ENCODE measurements at regions not wholly inside any gene's neighbourhood (a gene's known extent, or its start where the extent isn't known, plus 50 kb on each side); places are given as distances from the start of the nearest gene placed in this dataset.

DNA sequence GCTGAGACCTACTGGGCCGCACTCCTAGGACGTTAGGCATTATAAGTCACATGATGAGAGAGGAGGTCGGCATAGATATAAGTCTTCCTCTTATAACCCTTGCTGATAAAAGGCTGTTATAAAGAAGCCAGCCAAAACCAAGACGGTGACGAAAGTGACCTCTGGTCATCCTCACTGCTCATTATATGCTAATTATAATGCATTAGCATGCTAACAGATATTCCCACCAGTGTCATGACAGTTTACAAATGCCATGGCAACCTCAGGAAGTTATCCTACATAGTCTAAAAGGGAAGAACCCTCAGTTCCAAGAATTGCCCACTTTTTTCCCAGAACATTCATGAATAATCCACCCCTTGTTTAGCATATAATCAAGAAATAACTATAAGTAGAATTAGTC is 222.4 kb downstream of the TLE1 start:
- Mint-ChIP-seq H3K4me3 (no peak overlapping the region), H3K4me1 (no peaks in the 10 kb centered on the region), H3K36me3 (no peaks in the 10 kb centered on the region), H3K27me3 (no peaks in the 10 kb centered on the region), H3K27ac (no peak overlapping the region), H3K9me3 (peaks cover 0 to 4% (median 1%) of the 10 kb centered on the region in 5 donors)
- H3K4me3 ChIP-seq (ENCODE audit: low read length), result no peak overlapping the region
- H3K4me1 ChIP-seq (ENCODE audit: insufficient read depth, low read length), result no peaks in the 10 kb centered on the region
- H3K36me3 ChIP-seq (ENCODE audit: insufficient read depth, low read length), result no peaks in the 10 kb centered on the region
- ChIA-PET CTCF (no interaction called here), POLR2A (no interaction called here)
- DNase-seq, result no peak
- H3K27me3 ChIP-seq (ENCODE audit: insufficient read depth, low read length, poor library complexity, severe bottlenecking), result no peaks in the 10 kb centered on the region
- no peaks in the 10 kb centered on the region for H3K9me3 ChIP-seq (ENCODE audit: low read length)
- no peak overlapping the region for H3K27ac ChIP-seq (ENCODE audit: low read depth, low read length)

DNA sequence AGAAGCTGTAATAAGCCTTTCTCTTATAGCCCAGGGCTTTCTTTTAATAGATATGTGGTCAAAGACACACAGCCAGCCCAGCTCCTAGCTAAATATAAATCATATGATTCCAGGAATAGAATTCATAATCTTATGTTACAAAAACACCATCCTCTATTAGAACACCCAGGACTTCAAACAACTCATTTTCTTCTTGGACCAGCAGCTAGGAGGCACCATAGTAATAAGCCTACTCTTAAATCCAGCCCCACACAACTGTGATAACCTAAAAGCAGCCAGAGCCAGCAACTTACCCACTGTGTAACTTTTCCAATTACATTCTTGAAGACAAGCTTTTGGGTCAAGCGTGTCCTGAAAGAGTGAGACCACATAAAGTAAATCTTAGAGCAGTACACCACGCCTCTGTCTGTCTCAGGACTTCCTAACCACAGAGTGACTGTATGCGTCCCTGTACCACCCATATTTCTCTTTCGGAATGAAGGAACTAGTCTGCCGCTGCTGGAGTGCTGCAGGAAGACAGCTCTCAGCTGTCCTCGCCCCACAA is 223.8 kb downstream of the TLE1 start:
- H3K4me1 Mint-ChIP-seq, result no peaks in the 10 kb centered on the region
- H3K4me3 Mint-ChIP-seq, result no peak overlapping the region
- H3K9me3 Mint-ChIP-seq, result peaks cover 0 to 4% (median 1%) of the 10 kb centered on the region in 5 donors
- no peaks in the 10 kb centered on the region for H3K27me3 Mint-ChIP-seq
- CTCF ChIA-PET, result no interaction called here
- no peak overlapping the region for H3K27ac Mint-ChIP-seq
- no peaks in the 10 kb centered on the region for H3K9me3 ChIP-seq (ENCODE audit: low read length)
- no peaks in the 10 kb centered on the region for H3K36me3 ChIP-seq (ENCODE audit: insufficient read depth, low read length)
- DNase-seq, result no peak
- H3K36me3 Mint-ChIP-seq, result no peaks in the 10 kb centered on the region
- H3K4me1 ChIP-seq (ENCODE audit: insufficient read depth, low read length), result no peaks in the 10 kb centered on the region
- no peak overlapping the region for H3K4me3 ChIP-seq (ENCODE audit: low read length)
- H3K27me3 ChIP-seq (ENCODE audit: insufficient read depth, low read length, poor library complexity, severe bottlenecking), result no peaks in the 10 kb centered on the region
- POLR2A ChIA-PET, result no interaction called here
- H3K27ac ChIP-seq (ENCODE audit: low read depth, low read length), result no peak overlapping the region

DNA sequence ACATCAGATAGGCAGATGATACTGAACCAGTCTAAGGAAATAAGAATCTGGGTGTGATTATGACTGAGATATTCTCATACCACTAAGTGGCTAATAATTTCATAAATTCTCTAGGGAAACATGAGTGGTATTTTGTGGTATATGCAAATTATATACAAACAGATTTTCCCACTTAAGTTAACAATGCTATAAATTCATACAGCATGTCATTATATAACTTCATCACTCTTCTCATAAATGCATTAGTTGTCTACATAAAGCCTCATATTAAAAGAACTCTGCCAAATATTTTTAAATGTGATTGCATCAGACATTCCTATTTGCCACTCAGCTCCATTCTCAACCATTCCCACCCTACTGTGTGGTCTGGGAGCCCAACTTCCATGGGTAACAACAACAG is 226.5 kb downstream of the TLE1 start:
- POLR2A ChIA-PET, result no interaction called here
- H3K27me3 Mint-ChIP-seq, result no peaks in the 10 kb centered on the region

DNA sequence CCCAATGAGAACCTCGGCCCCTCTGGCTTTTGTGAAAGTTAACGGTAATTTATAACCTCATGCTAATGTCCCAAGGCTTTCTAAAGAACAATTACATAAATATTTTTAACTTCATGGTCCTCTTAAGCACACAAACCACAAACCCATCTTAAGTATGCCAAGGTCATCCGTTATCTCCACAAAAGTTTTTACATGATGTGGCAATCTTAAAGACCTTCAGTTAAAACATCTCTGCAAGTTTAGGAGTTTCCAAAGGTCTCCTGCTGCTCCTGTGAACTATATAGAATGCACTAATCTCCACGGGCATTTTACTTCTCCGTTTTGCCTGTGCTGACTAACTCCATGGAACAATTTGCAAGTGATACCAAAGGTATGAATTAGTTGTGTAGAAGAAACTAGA is 228.2 kb downstream of the TLE1 start:
- H3K27me3 ChIP-seq (ENCODE audit: insufficient read depth, low read length, poor library complexity, severe bottlenecking), result no peaks in the 10 kb centered on the region
- ChIA-PET POLR2A (no interaction called here), CTCF (no interaction called here)
- DNase-seq, result no peak
- H3K9me3 ChIP-seq (ENCODE audit: low read length), result no peaks in the 10 kb centered on the region
- no peak overlapping the region for H3K4me3 ChIP-seq (ENCODE audit: low read length)
- H3K27ac ChIP-seq (ENCODE audit: low read depth, low read length), result no peak overlapping the region
- no peaks in the 10 kb centered on the region for H3K4me1 Mint-ChIP-seq
- no peak overlapping the region for H3K4me3 Mint-ChIP-seq
- H3K36me3 ChIP-seq (ENCODE audit: insufficient read depth, low read length), result no peaks in the 10 kb centered on the region
- H3K27ac Mint-ChIP-seq, result no peak overlapping the region
- peaks cover 2 to 23% (median 4%) of the 10 kb centered on the region in 5 donors for H3K9me3 Mint-ChIP-seq
- H3K4me1 ChIP-seq (ENCODE audit: insufficient read depth, low read length), result no peaks in the 10 kb centered on the region
- H3K27me3 Mint-ChIP-seq, result no peaks in the 10 kb centered on the region
- H3K36me3 Mint-ChIP-seq, result peaks cover 0 to 2% (median 0%) of the 10 kb centered on the region in 3 donors

More for the DNA sequence above, 226.5 kb downstream of the TLE1 start:
- H3K36me3 Mint-ChIP-seq, result peaks cover 0 to 2% (median 0%) of the 10 kb centered on the region in 3 donors
- Histone ChIP-seq H3K27ac (ENCODE audit: low read depth, low read length) (no peak overlapping the region), H3K4me3 (ENCODE audit: low read length) (no peak overlapping the region), H3K4me1 (ENCODE audit: insufficient read depth, low read length) (no peaks in the 10 kb centered on the region), H3K36me3 (ENCODE audit: insufficient read depth, low read length) (no peaks in the 10 kb centered on the region), H3K9me3 (ENCODE audit: low read length) (no peaks in the 10 kb centered on the region), H3K27me3 (ENCODE audit: insufficient read depth, low read length, poor library complexity, severe bottlenecking) (no peaks in the 10 kb centered on the region)
- no peak overlapping the region for H3K27ac Mint-ChIP-seq
- CTCF ChIA-PET, result no interaction called here
- H3K4me1 Mint-ChIP-seq, result no peaks in the 10 kb centered on the region
- peaks cover 0 to 18% (median 3%) of the 10 kb centered on the region in 5 donors for H3K9me3 Mint-ChIP-seq
- DNase-seq, result no peak
- no peak overlapping the region for H3K4me3 Mint-ChIP-seq

DNA sequence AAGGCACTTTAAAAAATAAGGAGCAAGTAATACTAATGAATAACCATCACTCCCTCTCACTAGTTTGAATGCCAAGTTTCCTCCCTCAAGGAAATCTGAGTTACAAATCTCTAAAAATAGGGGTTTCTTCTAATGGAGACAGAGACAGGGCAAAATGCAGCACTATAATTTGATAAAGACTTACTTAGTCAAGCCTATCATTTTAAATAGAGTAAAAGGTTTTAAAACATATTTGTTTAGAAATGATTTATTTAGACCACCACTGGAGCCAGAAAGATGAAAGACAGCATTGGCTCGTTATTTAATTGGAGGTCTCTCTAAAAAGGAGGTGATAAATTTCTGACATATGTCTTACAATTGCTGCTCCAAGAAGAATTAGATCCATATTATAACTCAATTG is 228.7 kb downstream of the TLE1 start:
- ChIA-PET POLR2A (no interaction called here), CTCF (no interaction called here)
- no peaks in the 10 kb centered on the region for H3K27me3 ChIP-seq (ENCODE audit: insufficient read depth, low read length, poor library complexity, severe bottlenecking)
- no peaks in the 10 kb centered on the region for H3K9me3 ChIP-seq (ENCODE audit: low read length)
- Mint-ChIP-seq H3K4me3 (no peak overlapping the region), H3K4me1 (no peaks in the 10 kb centered on the region), H3K9me3 (peaks cover 2 to 23% (median 4%) of the 10 kb centered on the region in 5 donors), H3K27ac (no peak overlapping the region), H3K36me3 (peaks cover 0 to 2% (median 0%) of the 10 kb centered on the region in 3 donors), H3K27me3 (no peaks in the 10 kb centered on the region)
- H3K4me3 ChIP-seq (ENCODE audit: low read length), result no peak overlapping the region
- no peaks in the 10 kb centered on the region for H3K36me3 ChIP-seq (ENCODE audit: insufficient read depth, low read length)
- no peaks in the 10 kb centered on the region for H3K4me1 ChIP-seq (ENCODE audit: insufficient read depth, low read length)
- H3K27ac ChIP-seq (ENCODE audit: low read depth, low read length), result no peak overlapping the region
- DNase-seq, result no peak

DNA sequence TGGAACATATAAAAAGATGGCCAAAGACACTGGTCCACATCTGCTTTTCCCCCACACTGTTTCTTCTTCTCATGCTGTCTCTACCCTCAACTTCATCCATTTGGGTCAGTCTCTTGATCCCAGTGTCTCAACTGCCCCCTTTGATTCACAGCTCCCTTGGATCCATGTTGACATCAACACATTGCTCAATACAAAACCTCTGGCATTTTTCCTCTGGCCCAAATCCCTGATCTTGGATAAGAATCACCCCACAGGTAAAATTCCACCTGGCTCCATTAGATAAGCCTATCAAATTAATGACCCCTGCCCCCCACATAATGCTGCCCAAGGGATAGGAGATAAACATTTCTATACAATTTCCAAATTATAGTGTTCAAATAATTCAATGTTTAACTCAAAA is 229.8 kb downstream of the TLE1 start:
- ChIA-PET CTCF (no interaction called here), POLR2A (no interaction called here)
- no peaks in the 10 kb centered on the region for H3K4me1 ChIP-seq (ENCODE audit: insufficient read depth, low read length)
- H3K9me3 ChIP-seq (ENCODE audit: low read length), result no peaks in the 10 kb centered on the region
- peaks cover 0 to 2% (median 0%) of the 10 kb centered on the region in 3 donors for H3K36me3 Mint-ChIP-seq
- no peaks in the 10 kb centered on the region for H3K27me3 ChIP-seq (ENCODE audit: insufficient read depth, low read length, poor library complexity, severe bottlenecking)
- no peak overlapping the region for H3K4me3 Mint-ChIP-seq
- no peak overlapping the region for H3K4me3 ChIP-seq (ENCODE audit: low read length)
- H3K27me3 Mint-ChIP-seq, result no peaks in the 10 kb centered on the region
- H3K9me3 Mint-ChIP-seq, result peaks cover 2 to 23% (median 4%) of the 10 kb centered on the region in 5 donors
- H3K27ac ChIP-seq (ENCODE audit: low read depth, low read length), result no peak overlapping the region
- H3K36me3 ChIP-seq (ENCODE audit: insufficient read depth, low read length), result no peaks in the 10 kb centered on the region
- no peak for DNase-seq
- H3K4me1 Mint-ChIP-seq, result no peaks in the 10 kb centered on the region
- no peak overlapping the region for H3K27ac Mint-ChIP-seq

DNA sequence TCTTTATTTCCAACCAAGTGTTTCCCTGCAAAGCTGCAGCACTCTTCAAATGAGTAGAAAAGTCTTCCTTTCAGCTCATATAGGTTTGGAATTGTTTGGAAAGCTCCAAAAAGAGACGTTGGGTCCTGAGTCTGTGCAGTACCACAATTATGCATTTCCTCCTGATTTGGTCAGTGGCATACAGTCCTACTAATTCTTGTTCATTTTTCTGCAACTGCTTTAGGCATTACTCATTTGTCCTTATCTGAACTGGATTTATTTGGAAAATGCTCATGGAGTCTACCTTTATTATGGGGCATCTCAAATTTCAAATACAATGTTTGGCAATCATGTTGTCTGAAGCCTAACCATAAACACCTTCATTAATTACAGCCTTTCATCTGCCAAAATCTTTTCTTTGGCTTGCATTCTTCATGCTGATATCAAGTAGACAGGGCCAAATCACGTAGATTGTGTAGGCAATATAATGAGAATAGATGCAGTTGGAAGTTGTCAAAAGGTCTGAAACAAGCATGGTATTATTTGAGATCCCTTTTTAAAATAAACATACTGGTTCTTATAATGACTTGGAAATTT is 232.8 kb downstream of the TLE1 start:
- Mint-ChIP-seq H3K9me3 (peaks cover 2 to 24% (median 7%) of the 10 kb centered on the region in 5 donors), H3K4me3 (no peak overlapping the region), H3K4me1 (no peaks in the 10 kb centered on the region), H3K27me3 (no peaks in the 10 kb centered on the region), H3K27ac (no peak overlapping the region), H3K36me3 (peaks cover 0 to 2% (median 0%) of the 10 kb centered on the region in 3 donors)
- no peaks in the 10 kb centered on the region for H3K27me3 ChIP-seq (ENCODE audit: insufficient read depth, low read length, poor library complexity, severe bottlenecking)
- ChIA-PET POLR2A (no interaction called here), CTCF (no interaction called here)
- H3K36me3 ChIP-seq (ENCODE audit: insufficient read depth, low read length), result no peaks in the 10 kb centered on the region
- no peaks in the 10 kb centered on the region for H3K9me3 ChIP-seq (ENCODE audit: low read length)
- no peak for DNase-seq
- no peaks in the 10 kb centered on the region for H3K4me1 ChIP-seq (ENCODE audit: insufficient read depth, low read length)
- H3K4me3 ChIP-seq (ENCODE audit: low read length), result no peak overlapping the region
- H3K27ac ChIP-seq (ENCODE audit: low read depth, low read length), result no peak overlapping the region

DNA sequence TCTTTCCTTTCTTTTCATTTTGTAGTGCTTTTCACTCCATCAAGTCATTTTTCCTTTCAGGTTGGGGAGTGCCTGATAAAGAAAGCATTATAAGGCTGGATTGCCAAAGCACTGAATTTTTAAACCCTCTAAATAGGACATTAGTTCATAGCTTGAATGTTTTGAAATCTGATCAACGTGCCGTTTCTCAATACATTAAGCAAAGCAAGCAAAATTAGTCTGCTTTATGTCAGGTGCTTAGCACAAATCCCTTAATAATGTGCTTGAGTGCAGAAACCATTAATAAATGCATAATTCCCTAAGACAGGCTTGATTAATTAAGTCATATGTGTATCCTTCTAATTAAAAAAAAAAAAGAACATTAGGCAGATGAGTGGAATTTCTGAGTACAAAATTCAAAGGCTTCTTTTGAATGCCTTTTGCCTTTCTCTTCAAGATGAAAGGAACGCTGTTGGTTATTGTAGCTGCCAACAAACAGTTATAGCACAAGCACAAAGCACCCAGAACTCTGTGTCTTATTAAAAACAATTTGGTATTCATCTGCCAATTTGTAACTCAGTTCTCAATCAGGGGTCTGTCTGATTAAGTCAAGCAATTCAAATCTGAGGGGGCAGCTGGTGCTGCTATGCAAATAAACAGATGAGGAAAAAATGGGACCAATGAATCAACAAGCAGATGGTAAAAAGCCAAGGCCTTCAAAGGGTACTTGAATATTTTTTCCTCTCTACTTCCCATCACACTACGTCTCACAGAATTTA is 233.7 kb downstream of the TLE1 start:
- DNase-seq, result no peak
- Histone ChIP-seq H3K36me3 (ENCODE audit: insufficient read depth, low read length) (no peaks in the 10 kb centered on the region), H3K27me3 (ENCODE audit: insufficient read depth, low read length, poor library complexity, severe bottlenecking) (no peaks in the 10 kb centered on the region), H3K27ac (ENCODE audit: low read depth, low read length) (no peak overlapping the region), H3K9me3 (ENCODE audit: low read length) (no peaks in the 10 kb centered on the region), H3K4me3 (ENCODE audit: low read length) (no peak overlapping the region), H3K4me1 (ENCODE audit: insufficient read depth, low read length) (no peaks in the 10 kb centered on the region)
- POLR2A ChIA-PET, result no interaction called here
- no peak overlapping the region for H3K4me3 Mint-ChIP-seq
- H3K4me1 Mint-ChIP-seq, result no peaks in the 10 kb centered on the region
- no peak overlapping the region for H3K27ac Mint-ChIP-seq
- peaks cover 2 to 24% (median 12%) of the 10 kb centered on the region in 5 donors for H3K9me3 Mint-ChIP-seq
- no peaks in the 10 kb centered on the region for H3K27me3 Mint-ChIP-seq
- CTCF ChIA-PET, result no interaction called here
- H3K36me3 Mint-ChIP-seq, result peaks cover 0 to 2% (median 0%) of the 10 kb centered on the region in 3 donors
